BE2C (cell line): ENCODE measurements at regions not wholly inside any gene's neighbourhood (a gene's known extent, or its start where the extent isn't known, plus 50 kb on each side); places are given as distances from the start of the nearest gene placed in this dataset.

Experiments
- DNase-seq: peaks from one replicate; pipeline ENCODE4 v3.0.0-alpha.2; 2020
- H3K27me3 ChIP-seq: fragments of 250-450 bp; sonication (Bioruptor Pico); 2 replicates; pipeline ENCODE4 v1.5.1; 2020; ENCODE audit warnings: mild to moderate bottlenecking
- H3K36me3 ChIP-seq: fragments of 250-450 bp; sonication (Bioruptor Pico); 2 replicates; pipeline ENCODE4 v1.5.1; 2020; ENCODE audit warnings: mild to moderate bottlenecking
- H3K4me1 ChIP-seq: fragments of 250-450 bp; sonication (Bioruptor Pico); 2 replicates; pipeline ENCODE4 v1.5.1; 2020
- H3K4me3 ChIP-seq: 2 replicates; pipeline ENCODE4 v1.5.1; 2011; ENCODE audit warnings: low read depth, low read length
- H3K9me3 ChIP-seq: fragments of 250-450 bp; sonication (Bioruptor Pico); 2 replicates; pipeline ENCODE4 v1.5.1; 2020
- TF ChIP-seq, protein P1 (sequence below): IDR thresholded peaks from 2 replicates; pipeline ENCODE4 v1.5.1; 2012; ENCODE audit warnings: mild to moderate bottlenecking, low read depth, low read length

DNA sequence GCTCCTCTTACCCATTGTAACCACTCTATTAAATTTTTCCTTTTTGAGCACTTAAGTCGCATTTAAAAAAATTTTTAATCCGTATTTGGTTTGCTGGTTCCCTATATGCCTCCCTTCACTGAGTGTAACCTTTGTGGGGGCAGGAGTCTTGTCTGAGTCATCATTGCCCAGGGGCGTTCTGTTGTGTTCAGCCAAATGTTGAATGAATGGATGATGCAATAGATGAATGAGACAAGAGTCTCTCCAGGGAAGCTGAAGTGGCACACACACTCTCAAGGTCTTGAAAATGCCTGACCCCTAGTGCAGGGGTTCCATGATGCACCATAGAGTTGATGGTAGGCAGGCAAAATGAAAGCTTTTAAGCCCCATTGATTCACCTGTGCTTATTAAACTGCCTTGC is 123.0 kb upstream of the RBFOX1 start:
- TF ChIP-seq, protein P1, sequence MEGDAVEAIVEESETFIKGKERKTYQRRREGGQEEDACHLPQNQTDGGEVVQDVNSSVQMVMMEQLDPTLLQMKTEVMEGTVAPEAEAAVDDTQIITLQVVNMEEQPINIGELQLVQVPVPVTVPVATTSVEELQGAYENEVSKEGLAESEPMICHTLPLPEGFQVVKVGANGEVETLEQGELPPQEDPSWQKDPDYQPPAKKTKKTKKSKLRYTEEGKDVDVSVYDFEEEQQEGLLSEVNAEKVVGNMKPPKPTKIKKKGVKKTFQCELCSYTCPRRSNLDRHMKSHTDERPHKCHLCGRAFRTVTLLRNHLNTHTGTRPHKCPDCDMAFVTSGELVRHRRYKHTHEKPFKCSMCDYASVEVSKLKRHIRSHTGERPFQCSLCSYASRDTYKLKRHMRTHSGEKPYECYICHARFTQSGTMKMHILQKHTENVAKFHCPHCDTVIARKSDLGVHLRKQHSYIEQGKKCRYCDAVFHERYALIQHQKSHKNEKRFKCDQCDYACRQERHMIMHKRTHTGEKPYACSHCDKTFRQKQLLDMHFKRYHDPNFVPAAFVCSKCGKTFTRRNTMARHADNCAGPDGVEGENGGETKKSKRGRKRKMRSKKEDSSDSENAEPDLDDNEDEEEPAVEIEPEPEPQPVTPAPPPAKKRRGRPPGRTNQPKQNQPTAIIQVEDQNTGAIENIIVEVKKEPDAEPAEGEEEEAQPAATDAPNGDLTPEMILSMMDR: no peak
- Histone ChIP-seq H3K4me1 (no peaks in the 10 kb centered on the region), H3K4me3 (no peak overlapping the region), H3K9me3 (no peaks in the 10 kb centered on the region; the same call in none of the 2 replicates), H3K27me3 (no peaks in the 10 kb centered on the region), H3K36me3 (no peaks in the 10 kb centered on the region)
- no peak for DNase-seq

DNA sequence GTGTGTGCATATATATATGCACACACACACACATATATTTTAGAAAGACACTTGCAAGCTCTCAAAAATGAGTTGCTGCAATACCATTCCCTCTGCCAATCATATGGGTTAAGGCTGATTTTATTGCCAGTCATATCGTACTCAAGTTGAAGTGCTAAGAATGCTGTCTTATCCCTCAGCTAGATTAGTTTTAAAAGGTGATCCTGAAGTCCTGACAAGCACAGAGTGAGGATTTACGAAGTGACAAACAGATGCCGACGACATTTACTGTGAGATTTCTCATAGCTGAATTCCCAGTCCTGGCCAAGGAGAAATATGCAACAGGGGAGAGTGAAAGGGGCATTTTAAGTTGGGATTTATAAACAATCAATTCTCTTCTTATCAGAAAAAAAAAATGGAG is 126.2 kb upstream of the RBFOX1 start:
- DNase-seq: no peak
- Histone ChIP-seq H3K4me3 (no peak overlapping the region), H3K9me3 (no peaks in the 10 kb centered on the region; the same call in 1 of the 2 replicates), H3K36me3 (no peaks in the 10 kb centered on the region), H3K4me1 (no peaks in the 10 kb centered on the region), H3K27me3 (no peaks in the 10 kb centered on the region)
- TF ChIP-seq, protein P1: no peak

DNA sequence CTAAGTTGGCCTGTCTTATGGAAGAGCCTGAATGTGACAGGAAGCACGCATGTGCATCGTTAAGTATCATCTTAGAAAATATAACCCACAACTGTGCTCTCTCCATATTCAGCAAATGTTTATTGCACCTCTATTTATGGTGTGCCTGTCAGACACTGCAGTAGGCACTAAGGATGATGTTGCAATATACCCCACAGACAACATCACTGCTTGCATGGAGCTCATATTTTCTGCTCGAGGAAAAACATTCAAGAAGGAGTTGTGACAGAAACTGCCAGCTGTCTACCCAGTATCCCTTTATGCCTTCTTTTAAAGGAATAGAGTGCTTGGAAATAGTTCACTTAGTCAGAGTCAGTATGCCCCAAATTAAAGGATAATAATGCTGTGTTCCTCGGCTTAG is 132.3 kb upstream of the RBFOX1 start:
- H3K4me3 ChIP-seq: no peak overlapping the region
- no peak for DNase-seq
- H3K4me1 ChIP-seq: no peaks in the 10 kb centered on the region
- H3K27me3 ChIP-seq: no peaks in the 10 kb centered on the region
- TF ChIP-seq, protein P1: no peak
- no peaks in the 10 kb centered on the region; the same call in 1 of the 2 replicates for H3K9me3 ChIP-seq
- no peaks in the 10 kb centered on the region for H3K36me3 ChIP-seq

DNA sequence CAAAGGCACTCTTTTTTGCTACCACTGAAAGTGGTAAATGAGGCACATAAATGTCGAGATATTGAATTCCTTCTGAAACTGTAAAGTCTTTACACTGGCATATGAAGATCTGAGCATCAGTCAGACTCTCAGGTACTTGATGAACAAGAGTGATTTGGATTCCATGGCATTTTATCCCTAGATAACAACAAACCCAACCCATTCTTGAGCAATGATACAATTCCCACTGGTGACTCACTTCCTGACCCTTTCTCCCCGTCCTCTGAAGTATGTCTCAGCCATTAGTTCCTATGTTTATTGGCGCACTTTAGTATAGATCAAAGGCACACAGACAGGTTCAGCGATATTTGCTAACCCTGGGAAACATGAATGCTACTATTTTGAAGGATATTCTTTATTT is 147.0 kb upstream of the RBFOX1 start:
- no peaks in the 10 kb centered on the region for H3K36me3 ChIP-seq
- no peaks in the 10 kb centered on the region for H3K27me3 ChIP-seq
- no peaks in the 10 kb centered on the region for H3K4me1 ChIP-seq
- TF ChIP-seq, protein P1: no peak
- no peak for DNase-seq
- H3K4me3 ChIP-seq: no peak overlapping the region
- no peaks in the 10 kb centered on the region for H3K9me3 ChIP-seq

DNA sequence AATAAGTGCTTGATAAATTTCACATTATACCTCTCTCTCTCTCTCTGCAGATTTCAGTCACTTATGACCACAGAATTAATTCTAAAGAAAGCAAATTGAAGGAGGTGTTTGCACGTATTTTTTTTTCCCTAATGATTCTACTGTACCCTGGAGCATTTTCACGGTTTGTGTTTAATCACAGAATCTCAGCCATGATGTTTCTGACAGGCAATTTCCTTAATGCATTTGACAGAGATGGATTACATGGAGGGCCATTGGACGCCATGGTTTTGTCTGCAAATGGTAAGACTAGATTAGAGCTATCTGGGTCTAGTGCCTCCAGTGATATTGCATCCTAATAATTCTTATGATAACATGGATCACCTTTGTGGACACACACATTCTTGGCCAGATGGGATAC is 147.5 kb upstream of the RBFOX1 start:
- no peak for DNase-seq
- H3K4me1 ChIP-seq: no peaks in the 10 kb centered on the region
- TF ChIP-seq, protein P1: no peak
- H3K9me3 ChIP-seq: no peaks in the 10 kb centered on the region
- no peak overlapping the region for H3K4me3 ChIP-seq
- H3K36me3 ChIP-seq: no peaks in the 10 kb centered on the region
- H3K27me3 ChIP-seq: no peaks in the 10 kb centered on the region

DNA sequence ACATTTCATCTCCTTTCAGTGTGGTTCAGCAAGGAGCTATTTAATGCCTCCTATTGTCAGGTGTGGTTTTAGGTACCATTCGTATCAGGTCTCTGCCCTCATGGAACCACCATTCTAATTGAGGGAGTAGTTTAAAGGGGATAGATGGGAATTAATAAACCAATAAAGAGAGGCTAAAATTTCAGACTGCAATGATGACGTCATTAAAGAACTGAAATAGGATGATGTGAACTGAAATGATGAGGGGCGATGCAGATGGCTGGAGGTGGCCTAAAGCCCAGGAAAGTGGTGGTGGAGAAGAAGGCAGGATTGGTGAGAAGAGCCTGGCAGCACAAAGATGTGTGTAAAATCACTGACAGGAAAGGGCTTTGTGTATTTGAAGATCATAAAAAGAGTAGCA is 148.9 kb upstream of the RBFOX1 start:
- H3K36me3 ChIP-seq: no peaks in the 10 kb centered on the region
- DNase-seq: no peak
- H3K27me3 ChIP-seq: no peaks in the 10 kb centered on the region
- TF ChIP-seq, protein P1: no peak
- no peak overlapping the region for H3K4me3 ChIP-seq
- no peaks in the 10 kb centered on the region for H3K4me1 ChIP-seq
- no peaks in the 10 kb centered on the region for H3K9me3 ChIP-seq
